OCI-LY3 (cell line): ENCODE measurements at regions not wholly inside any gene's neighbourhood (a gene's known extent, or its start where the extent isn't known, plus 50 kb on each side); places are given as distances from the start of the nearest gene placed in this dataset.

Experiments
- EZH2phosphoT487 ChIP-seq: fragments of 200-600 bp; shearing (Covaris generic); IDR thresholded peaks from 2 replicates; pipeline ENCODE4 v1.6.1; 2018; ENCODE audit warnings: antibody characterized with exemption, mixed run types, low read depth
- TF ChIP-seq, protein P1 (sequence below): fragments of 200-600, 300-600 bp; sonication (generic); IDR thresholded peaks from 2 replicates; pipeline ENCODE4 v1.5.1; 2014; ENCODE audit warnings: antibody characterized with exemption, low read length, low read depth

DNA sequence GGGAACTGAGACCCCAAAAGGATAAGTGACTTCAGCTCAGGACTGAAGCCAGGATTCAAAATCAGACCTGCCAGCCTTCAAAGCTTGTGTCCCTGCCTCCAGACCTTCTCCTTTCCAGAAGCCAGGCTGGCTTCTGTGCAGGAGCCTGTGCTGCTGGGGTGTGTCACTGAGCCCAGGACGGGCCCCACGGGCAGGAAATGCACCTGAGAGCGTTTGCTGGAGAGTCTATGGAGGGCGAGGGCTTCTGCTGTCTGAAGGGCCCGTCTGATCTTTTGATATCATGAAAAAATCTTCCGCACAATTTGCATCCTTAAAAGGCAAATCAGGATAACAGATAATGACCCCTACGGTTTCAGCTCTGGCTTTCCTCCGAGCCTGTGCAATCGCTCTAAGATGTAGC lies 125.4 kb downstream of the FAM43A start:
- TF ChIP-seq, protein P1, sequence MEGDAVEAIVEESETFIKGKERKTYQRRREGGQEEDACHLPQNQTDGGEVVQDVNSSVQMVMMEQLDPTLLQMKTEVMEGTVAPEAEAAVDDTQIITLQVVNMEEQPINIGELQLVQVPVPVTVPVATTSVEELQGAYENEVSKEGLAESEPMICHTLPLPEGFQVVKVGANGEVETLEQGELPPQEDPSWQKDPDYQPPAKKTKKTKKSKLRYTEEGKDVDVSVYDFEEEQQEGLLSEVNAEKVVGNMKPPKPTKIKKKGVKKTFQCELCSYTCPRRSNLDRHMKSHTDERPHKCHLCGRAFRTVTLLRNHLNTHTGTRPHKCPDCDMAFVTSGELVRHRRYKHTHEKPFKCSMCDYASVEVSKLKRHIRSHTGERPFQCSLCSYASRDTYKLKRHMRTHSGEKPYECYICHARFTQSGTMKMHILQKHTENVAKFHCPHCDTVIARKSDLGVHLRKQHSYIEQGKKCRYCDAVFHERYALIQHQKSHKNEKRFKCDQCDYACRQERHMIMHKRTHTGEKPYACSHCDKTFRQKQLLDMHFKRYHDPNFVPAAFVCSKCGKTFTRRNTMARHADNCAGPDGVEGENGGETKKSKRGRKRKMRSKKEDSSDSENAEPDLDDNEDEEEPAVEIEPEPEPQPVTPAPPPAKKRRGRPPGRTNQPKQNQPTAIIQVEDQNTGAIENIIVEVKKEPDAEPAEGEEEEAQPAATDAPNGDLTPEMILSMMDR, result no peak
- no peak for TF ChIP-seq EZH2phosphoT487
